SK-N-SH (cell line): ENCODE measurements at regions not wholly inside any gene's neighbourhood (a gene's known extent, or its start where the extent isn't known, plus 50 kb on each side); places are given as distances from the start of the nearest gene placed in this dataset.

ENCODE experiments used
- CTCF ChIA-PET: fragments of 300-600, 350-600 bp; formaldehyde crosslinking; extraction: SDS; loops from one replicate; lab custom pipeline; 2021; lab: Yijun Ruan, JAX
- POLR2A ChIA-PET: fragments of 350-600 bp; sonication (Branson Sonifier 250); formaldehyde crosslinking; extraction: SDS; loops from one replicate; lab custom pipeline; 2020; ENCODE audit warnings: antibody characterized with exemption, inconsistent platforms; lab: Yijun Ruan, JAX
- DNase-seq: peaks from one replicate; pipeline ENCODE4 v3.0.0; 2012
- H2AFZ ChIP-seq: fragments of 200-600 bp; sonication (generic); 2 replicates; pipeline ENCODE4 v1.8.1; 2016; ENCODE audit warnings: antibody characterized with exemption, mild to moderate bottlenecking, low read depth
- H3F3A ChIP-seq: fragments of 200-600 bp; sonication (generic); replicated peaks from 2 replicates; pipeline ENCODE3; 2016; ENCODE audit warnings: antibody characterized with exemption, mild to moderate bottlenecking; ENCODE audit not compliant: insufficient read depth
- H3K27ac ChIP-seq, 2 experiments: fragments of 200-500 bp in 1 of 2; fragments of 200-600 bp in 1 of 2; sonication (Bioruptor generic) in 1 of 2; sonication (generic), shearing (Covaris generic) in 1 of 2; 2 replicates each; pipeline versions ENCODE4 v1.5.1 to v1.6.1; 2014 to 2016; ENCODE audit warnings: low read depth in 2 of 2, inconsistent platforms in 1 of 2, low read length in 1 of 2, mild to moderate bottlenecking in 1 of 2, mixed read lengths in 1 of 2
- H3K27me3 ChIP-seq: fragments of 200-600 bp; sonication (generic), shearing (Covaris generic); 2 replicates; pipeline ENCODE4 v1.6.1; 2016; ENCODE audit warnings: mixed run types; ENCODE audit not compliant: insufficient read depth
- H3K36me3 ChIP-seq, 2 experiments: fragments of 200-500 bp in 1 of 2; fragments of 200-600 bp in 1 of 2; sonication (Bioruptor generic) in 1 of 2; sonication (generic) in 1 of 2; replicated peaks in 1 of 2; 2 replicates each; pipeline versions ENCODE3 to v1.5.1; 2014 to 2016; ENCODE audit warnings: low read length in 1 of 2, mild to moderate bottlenecking in 1 of 2; ENCODE audit not compliant: insufficient read depth in 2 of 2, control insufficient read depth in 1 of 2
- H3K4me1 ChIP-seq, 2 experiments: fragments of 200-500 bp in 1 of 2; fragments of 200-600 bp in 1 of 2; sonication (Bioruptor generic) in 1 of 2; sonication (generic), shearing (Covaris generic) in 1 of 2; 2 replicates each; pipeline versions ENCODE4 v1.5.1 to v1.6.1; 2014 to 2016; ENCODE audit warnings: low read depth in 1 of 2, low read length in 1 of 2, mixed run types in 1 of 2; ENCODE audit not compliant: insufficient read depth in 2 of 2, control insufficient read depth in 1 of 2
- H3K4me2 ChIP-seq: fragments of 200-600 bp; sonication (generic), shearing (Covaris generic); 2 replicates; pipeline ENCODE4 v1.6.1; 2017; ENCODE audit warnings: mixed run types
- H3K4me3 ChIP-seq, 2 experiments: fragments of 200-500 bp in 1 of 2; fragments of 200-600 bp in 1 of 2; sonication (Bioruptor generic) in 1 of 2; sonication (generic), shearing (Covaris generic) in 1 of 2; 2 replicates each; pipeline versions ENCODE4 v1.5.1 to v1.8.1; 2014 to 2016; ENCODE audit warnings: low read depth in 2 of 2, inconsistent platforms in 1 of 2, low read length in 1 of 2, mild to moderate bottlenecking in 1 of 2, mixed read lengths in 1 of 2, moderate library complexity in 1 of 2
- H3K79me2 ChIP-seq: fragments of 200-600 bp; sonication (generic); 2 replicates; pipeline ENCODE4 v1.8.1; 2017; ENCODE audit warnings: mild to moderate bottlenecking; ENCODE audit not compliant: insufficient read depth
- H3K9ac ChIP-seq: fragments of 200-600 bp; sonication (generic); 2 replicates; pipeline ENCODE4 v1.6.1; 2017; ENCODE audit warnings: mixed run types
- H3K9me2 ChIP-seq: fragments of 200-600 bp; sonication (generic); 2 replicates; pipeline ENCODE4 v1.6.1; 2017; ENCODE audit warnings: mixed run types
- H3K9me3 ChIP-seq: fragments of 200-600 bp; sonication (generic); 2 replicates; pipeline ENCODE4 v1.6.1; 2017; ENCODE audit warnings: mixed run types, mild to moderate bottlenecking, moderate library complexity
- H4K20me1 ChIP-seq: fragments of 200-600 bp; sonication (generic); 2 replicates; pipeline ENCODE4 v1.6.1; 2017; ENCODE audit warnings: mild to moderate bottlenecking, mixed run types; ENCODE audit not compliant: insufficient read depth
- CHD2 ChIP-seq: fragments of 150-350 bp; IDR thresholded peaks from 2 replicates; pipeline ENCODE4 v1.6.1; 2018; ENCODE audit warnings: low read length; ENCODE audit not compliant: partially characterized antibody
- ELF1 ChIP-seq: IDR thresholded peaks from 2 replicates; pipeline ENCODE4 v1.4.0; 2012
- EZH2phosphoT487 ChIP-seq: fragments of 200-600 bp; sonication (generic); IDR thresholded peaks from 2 replicates; pipeline ENCODE4 v1.6.1; 2017; ENCODE audit warnings: low read depth, mixed run types, mild to moderate bottlenecking, antibody characterized with exemption, moderate library complexity, borderline replicate concordance
- FOSL2 ChIP-seq: IDR thresholded peaks from 2 replicates; pipeline ENCODE4 v1.4.0; 2012; ENCODE audit warnings: low read depth, mild to moderate bottlenecking, moderate library complexity, borderline replicate concordance
- FOXJ3 ChIP-seq: sonication (generic); formaldehyde crosslinking; IDR thresholded peaks from 2 replicates; pipeline ENCODE4 v1.5.1; 2020; ENCODE audit warnings: mild to moderate bottlenecking, missing genetic modification reagents
- FOXM1 ChIP-seq: IDR thresholded peaks from 2 replicates; pipeline ENCODE4 v1.4.0; 2012; ENCODE audit warnings: low read depth, mild to moderate bottlenecking
- GABPA ChIP-seq: IDR thresholded peaks from 2 replicates; pipeline ENCODE4 v1.4.0; 2012; ENCODE audit warnings: low read depth, mild to moderate bottlenecking
- GATA2 ChIP-seq: sonication (generic); formaldehyde crosslinking; IDR thresholded peaks from 2 replicates; pipeline ENCODE4 v1.5.0; 2020; ENCODE audit warnings: mild to moderate bottlenecking, missing genetic modification reagents
- JUND ChIP-seq: IDR thresholded peaks from 2 replicates; pipeline ENCODE4 v1.4.0; 2012
- MAX ChIP-seq: IDR thresholded peaks from 2 replicates; pipeline ENCODE4 v1.4.0; 2012; ENCODE audit warnings: low read depth
- MEF2A ChIP-seq: IDR thresholded peaks from 2 replicates; pipeline ENCODE4 v1.4.0; 2012; ENCODE audit warnings: low read depth, borderline replicate concordance
- MXI1 ChIP-seq: IDR thresholded peaks from 2 replicates; pipeline ENCODE4 v1.6.1; 2012; ENCODE audit warnings: mild to moderate bottlenecking, low read depth, low read length, improper control_type of control experiment
- NFIC ChIP-seq: IDR thresholded peaks from 2 replicates; pipeline ENCODE4 v1.4.0; 2012; ENCODE audit warnings: borderline replicate concordance
- NRF1 ChIP-seq: IDR thresholded peaks from 2 replicates; pipeline ENCODE4 v1.6.1; 2012; ENCODE audit warnings: low read depth, mild to moderate bottlenecking, low read length
- PBX3 ChIP-seq: IDR thresholded peaks from 2 replicates; pipeline ENCODE4; 2012
- RCOR1 ChIP-seq: fragments of 150-350 bp; IDR thresholded peaks from 2 replicates; pipeline ENCODE4 v1.6.1; 2017; ENCODE audit warnings: antibody characterized with exemption, low read length
- RFX5 ChIP-seq: IDR thresholded peaks from 2 replicates; pipeline ENCODE4 v1.6.1; 2012; ENCODE audit warnings: mild to moderate bottlenecking, improper control_type of control experiment, low read length
- RXRA ChIP-seq: IDR thresholded peaks from 2 replicates; pipeline ENCODE4 v1.4.0; 2012; ENCODE audit warnings: low read depth, mild to moderate bottlenecking, borderline replicate concordance
- SIN3A ChIP-seq: IDR thresholded peaks from 2 replicates; pipeline ENCODE4 v1.6.1; 2012; ENCODE audit warnings: low read depth, mild to moderate bottlenecking, low read length, moderate library complexity, borderline replicate concordance
- SMC3 ChIP-seq: IDR thresholded peaks from 2 replicates; pipeline ENCODE4 v1.6.1; 2012; ENCODE audit warnings: low read depth, low read length, improper control_type of control experiment
- TCF12 ChIP-seq: IDR thresholded peaks from 2 replicates; pipeline ENCODE4 v1.4.0; 2012
- TEAD4 ChIP-seq: IDR thresholded peaks from 2 replicates; pipeline ENCODE4 v1.4.0; 2012; ENCODE audit warnings: mild to moderate bottlenecking, borderline replicate concordance; ENCODE audit not compliant: insufficient read depth
- USF1 ChIP-seq: IDR thresholded peaks from 2 replicates; pipeline ENCODE4 v1.4.0; 2012; ENCODE audit warnings: low read depth, borderline replicate concordance
- ZBTB33 ChIP-seq: IDR thresholded peaks from 2 replicates; pipeline ENCODE4 v1.4.0; 2012; ENCODE audit warnings: low read depth, borderline replicate concordance
- WGBS: methylation state at CpG from one replicate; pipeline ENCODE4 v1.1.6; 2017; ENCODE audit warnings: low lambda C conversion rate; 5-methylcytosine and 5-hydroxymethylcytosine counted together

GRCh38 chr3:6455031-6455430 lies 405.9 kb upstream of the GRM7 start:
- no peaks in the 10 kb centered on the region for H3K4me1 ChIP-seq
- H4K20me1 ChIP-seq: no peaks in the 10 kb centered on the region
- no peak overlapping the region for H3K4me3 ChIP-seq
- H3K27ac ChIP-seq: no peak overlapping the region
- H3K9ac ChIP-seq: no peak overlapping the region
- ChIA-PET CTCF (no interaction called here), POLR2A (no interaction called here)
- TF ChIP-seq TEAD4 (no peak), RXRA (no peak), FOSL2 (no peak), MEF2A (no peak), SIN3A (no peak), ELF1 (no peak), PBX3 (no peak), MXI1 (no peak), JUND (no peak)
- H3K36me3 ChIP-seq: no peaks in the 10 kb centered on the region
- no peaks in the 10 kb centered on the region for H3F3A ChIP-seq
- H3K4me2 ChIP-seq: no peak overlapping the region
- DNase-seq: no peak
- 8% methylated on average over 3 of the region's 3 CpGs for WGBS
- H3K27me3 ChIP-seq: no peaks in the 10 kb centered on the region
- H3K9me2 ChIP-seq: no peaks in the 10 kb centered on the region
- no peak overlapping the region for H2AFZ ChIP-seq
- no peaks in the 10 kb centered on the region for H3K79me2 ChIP-seq
- H3K9me3 ChIP-seq: peaks cover 5% of the 10 kb centered on the region; the same call in 1 of the 2 replicates

GRCh38 chr3:6467186-6467585 lies 393.7 kb upstream of the GRM7 start:
- H3K9me3 ChIP-seq: no peaks in the 10 kb centered on the region
- H3K36me3 ChIP-seq: no peaks in the 10 kb centered on the region
- H3K4me2 ChIP-seq: no peak overlapping the region
- H3F3A ChIP-seq: no peaks in the 10 kb centered on the region
- no peak for TF ChIP-seq GATA2 (CRISPR knock-in tag)
- no peak for TF ChIP-seq MAX
- no peak for TF ChIP-seq USF1
- no peak for TF ChIP-seq GABPA
- no peak for TF ChIP-seq EZH2phosphoT487
- no peak for TF ChIP-seq RFX5
- no peak for TF ChIP-seq ZBTB33
- no peak for TF ChIP-seq NRF1
- TF ChIP-seq RCOR1: no peak
- no peak for TF ChIP-seq FOXJ3
- TF ChIP-seq ELF1: no peak
- no peak for TF ChIP-seq SIN3A
- no peak for TF ChIP-seq TCF12
- TF ChIP-seq FOXM1: no peak
- TF ChIP-seq MXI1: no peak
- no peak for TF ChIP-seq CHD2
- no peak for TF ChIP-seq FOSL2
- TF ChIP-seq NFIC: no peak
- TF ChIP-seq SMC3: no peak
- no peak overlapping the region for H2AFZ ChIP-seq
- ChIA-PET CTCF (no interaction called here), POLR2A (no interaction called here)
- no peaks in the 10 kb centered on the region for H4K20me1 ChIP-seq
- H3K9ac ChIP-seq: no peak overlapping the region
- H3K4me3 ChIP-seq: no peak overlapping the region
- H3K27ac ChIP-seq: no peak overlapping the region
- no peaks in the 10 kb centered on the region for H3K9me2 ChIP-seq
- no peaks in the 10 kb centered on the region for H3K79me2 ChIP-seq
- H3K27me3 ChIP-seq: no peaks in the 10 kb centered on the region
- no peaks in the 10 kb centered on the region for H3K4me1 ChIP-seq
- DNase-seq: no peak
